GM18508 (cell line): ENCODE measurements at regions not wholly inside any gene's neighbourhood (a gene's known extent, or its start where the extent isn't known, plus 50 kb on each side); places are given as distances from the start of the nearest gene placed in this dataset.

Experiments used
- ATAC-seq: cut with Tn5 transposase; IDR thresholded peaks from one replicate; pipeline ENCODE4 v1.9.1; 2021; ENCODE audit warnings: moderate number of reproducible peaks; ENCODE audit not compliant: insufficient read depth, unreplicated experiment

DNA sequence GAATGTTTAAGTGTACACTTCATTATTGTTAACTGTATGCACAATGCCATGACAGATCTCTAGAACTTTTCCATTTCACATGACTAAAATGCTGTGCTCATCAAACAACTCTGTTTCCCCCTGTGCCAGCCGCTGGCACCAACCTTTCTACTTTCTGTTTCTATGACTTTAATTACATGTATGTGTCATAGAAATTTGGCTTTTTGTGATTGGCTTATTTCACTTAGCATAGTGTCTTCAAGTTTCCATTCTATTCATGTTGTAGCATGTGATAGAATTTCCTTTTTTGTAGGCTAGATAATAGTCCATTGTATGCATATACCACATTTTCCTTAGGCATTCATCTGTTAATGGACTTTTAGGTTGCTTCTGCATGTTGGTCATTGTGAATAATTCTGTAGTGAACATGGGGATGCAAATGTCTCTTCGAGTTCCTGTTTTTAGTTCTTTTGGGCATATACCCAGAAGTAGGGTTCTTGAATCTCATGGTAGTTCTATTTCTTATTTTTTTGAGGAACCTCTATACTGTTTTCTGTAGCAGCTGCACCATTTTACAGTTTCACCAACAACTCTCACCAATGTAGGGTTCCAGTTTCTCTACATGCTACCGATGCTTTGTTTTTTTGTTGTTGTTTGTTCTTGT, 184.4 kb upstream of the DMRT1 start:
- no peak for ATAC-seq

DNA sequence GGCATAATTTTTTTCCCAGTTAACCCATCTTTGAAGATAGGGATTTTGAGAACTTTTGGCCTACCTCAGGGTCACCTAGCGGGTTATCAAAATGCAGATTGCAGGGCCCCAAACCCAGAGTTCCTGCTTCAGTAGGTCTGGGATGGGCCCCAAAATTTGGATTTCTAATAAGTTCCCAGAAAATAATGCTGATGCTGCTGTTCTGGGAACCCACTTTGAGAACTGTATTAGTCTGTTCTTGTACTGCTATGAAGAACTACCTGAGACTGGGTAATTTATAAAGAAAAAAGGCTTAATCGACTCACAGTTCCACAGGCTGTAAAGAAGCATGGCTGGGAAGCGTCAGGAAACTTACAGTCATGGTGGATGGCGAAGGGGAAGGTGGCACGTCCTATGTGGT, 182.2 kb upstream of the DMRT1 start:
- no peak for ATAC-seq

DNA sequence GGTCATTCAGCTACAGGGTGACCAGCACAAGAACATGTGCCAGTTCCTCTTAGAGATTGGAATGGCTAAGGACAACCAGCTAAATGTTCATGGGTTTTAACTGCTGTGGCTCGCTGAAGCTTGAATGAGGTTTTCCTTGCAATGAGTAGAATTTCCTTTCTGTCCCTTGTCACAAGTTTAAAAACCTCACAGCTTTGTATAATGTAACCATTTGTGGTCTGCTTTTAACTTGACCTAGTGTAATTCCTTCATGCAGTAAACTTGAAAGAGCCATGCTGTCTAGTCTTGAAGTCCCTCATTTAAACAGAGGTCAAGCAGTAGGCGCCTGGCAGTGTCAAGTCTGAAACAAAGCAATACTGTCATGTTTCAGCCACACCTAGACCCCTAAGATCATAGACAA, 181.3 kb upstream of the DMRT1 start:
- ATAC-seq, result no peak

DNA sequence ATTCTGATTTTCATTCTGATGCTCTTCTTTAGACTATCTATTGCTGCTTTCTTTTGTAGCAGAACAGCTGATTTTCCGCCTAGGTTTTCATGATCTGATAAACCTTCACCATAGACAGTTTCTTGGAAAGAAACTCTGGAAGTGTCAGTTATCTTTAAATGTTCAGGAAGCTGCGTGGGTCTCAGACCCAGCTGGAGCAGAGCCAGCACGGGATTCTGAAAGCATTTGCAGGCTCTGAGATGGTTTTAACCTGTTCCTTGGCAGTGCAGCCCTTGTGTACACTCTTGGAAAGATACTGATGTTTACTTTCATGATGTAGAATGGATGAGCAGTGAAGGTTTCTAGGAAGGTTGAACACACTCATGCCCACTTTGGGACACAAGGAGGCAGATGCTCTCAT, 178.0 kb upstream of the DMRT1 start:
- no peak for ATAC-seq

DNA sequence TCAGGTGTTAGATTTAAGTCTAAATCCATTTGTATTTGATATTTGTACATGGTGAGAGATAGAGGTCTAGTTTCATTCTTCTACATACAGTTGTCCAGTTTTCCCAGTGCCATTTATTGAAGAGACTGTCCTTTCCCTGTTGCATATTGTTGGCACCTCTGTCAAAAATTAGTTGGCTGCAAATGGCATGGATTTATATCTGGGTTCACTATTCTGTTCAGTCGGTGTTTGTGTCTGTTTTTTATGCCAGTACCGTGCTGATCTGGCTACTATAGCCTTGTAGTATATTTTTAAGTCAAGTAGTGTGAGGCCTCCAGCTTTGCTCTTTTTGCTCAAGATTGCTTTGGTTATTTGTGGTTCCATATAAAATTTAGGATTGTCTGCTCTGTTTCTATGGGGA, 176.2 kb upstream of the DMRT1 start:
- ATAC-seq, result no peak

DNA sequence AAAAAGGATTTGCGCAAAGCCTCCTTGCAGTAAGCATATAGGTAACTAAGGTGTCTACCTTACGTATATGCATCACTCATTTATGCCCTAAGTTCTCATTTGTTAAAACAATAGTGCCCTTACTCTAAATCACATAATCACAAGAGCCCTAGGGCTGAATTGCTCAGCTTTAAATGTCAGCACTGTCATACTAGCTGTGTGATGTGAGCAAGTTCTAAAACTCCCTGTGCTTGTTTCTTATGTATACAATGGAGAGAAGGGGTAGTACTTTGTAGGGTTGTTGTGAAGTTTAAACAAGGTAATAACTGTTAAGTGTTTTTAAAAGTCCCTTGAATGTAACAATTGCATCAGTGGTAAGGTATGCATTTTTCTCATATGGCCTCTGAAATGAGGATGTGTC, 169.5 kb upstream of the DMRT1 start:
- ATAC-seq, result no peak

DNA sequence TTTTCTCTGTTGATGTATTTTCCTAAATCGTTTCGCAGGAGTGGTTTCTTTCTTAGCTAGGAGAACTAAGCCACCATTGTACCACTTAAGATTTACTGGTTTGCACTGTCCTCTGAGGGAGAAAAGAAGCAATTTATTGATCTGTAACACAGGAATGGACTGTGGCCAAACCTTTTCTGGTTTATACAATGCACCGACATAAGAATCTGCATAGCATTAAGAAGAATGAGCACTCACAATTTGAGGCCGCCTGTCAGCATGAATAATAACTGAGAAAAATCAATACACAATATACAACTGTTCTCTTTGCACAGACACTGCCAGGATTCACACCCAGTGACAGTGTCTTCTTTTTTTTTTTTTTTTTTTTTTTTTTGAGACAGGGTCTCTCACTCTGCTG, 168.6 kb upstream of the DMRT1 start:
- no peak for ATAC-seq

DNA sequence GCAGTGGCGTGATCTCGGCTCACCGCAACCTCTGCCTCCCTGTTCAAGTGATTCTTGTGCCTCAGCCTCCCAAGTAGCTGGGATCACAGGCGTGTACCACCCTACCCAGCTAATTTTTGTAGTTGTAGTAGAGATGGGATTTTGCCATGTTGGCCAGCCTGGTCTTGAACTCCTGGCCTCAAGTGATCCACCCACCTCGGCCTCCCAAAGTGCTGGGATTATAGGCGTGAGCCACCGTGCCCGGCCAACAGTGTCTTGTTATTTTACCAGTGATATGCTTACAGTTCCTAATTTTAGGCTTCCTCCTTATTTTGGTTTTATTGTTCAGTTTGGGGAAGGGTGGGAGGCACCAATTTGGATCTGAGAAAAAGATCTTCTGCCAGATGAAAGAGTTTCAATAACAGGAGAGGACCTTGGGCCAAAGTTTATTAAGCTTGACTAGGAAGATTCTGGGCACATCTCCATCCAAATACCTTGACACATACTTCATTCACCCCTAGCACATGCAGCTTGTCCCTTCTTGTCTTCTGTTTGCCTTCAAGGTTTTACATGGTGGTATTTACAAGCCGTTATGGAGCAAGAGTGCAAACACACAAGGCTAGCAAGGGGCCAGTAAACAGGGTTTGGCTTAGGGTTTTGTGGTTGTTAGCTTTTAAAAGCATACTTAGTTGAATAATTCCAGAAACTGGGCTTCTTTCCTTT, 168.1 kb upstream of the DMRT1 start:
- no peak for ATAC-seq

DNA sequence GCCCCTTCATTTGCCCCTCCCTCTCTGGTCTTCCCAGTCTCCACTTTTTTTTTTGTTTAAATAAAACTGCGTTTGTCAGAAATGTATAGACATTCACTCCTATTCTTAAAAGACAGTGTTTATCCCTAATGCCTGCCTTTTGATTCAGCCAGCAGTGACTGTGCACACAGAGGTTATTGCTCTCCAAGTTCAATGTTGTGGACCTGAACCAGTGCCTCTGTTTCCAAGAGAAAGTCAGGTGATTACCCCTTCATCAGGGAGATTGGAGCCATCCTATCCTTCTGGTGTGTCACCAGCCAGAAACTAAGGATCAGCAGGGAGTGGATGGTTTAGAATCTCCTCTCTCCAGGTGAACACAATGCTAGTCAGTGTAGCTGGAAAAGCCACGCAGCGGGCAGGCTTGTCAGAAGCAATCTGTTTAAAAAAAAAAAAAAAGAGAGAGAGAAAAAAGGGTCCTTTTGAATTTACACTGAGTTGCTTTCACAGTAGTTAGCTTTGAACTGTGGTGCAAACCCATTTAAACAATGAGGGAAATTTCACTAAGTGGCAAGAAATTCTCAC, 167.5 kb upstream of the DMRT1 start:
- ATAC-seq, result no peak

DNA sequence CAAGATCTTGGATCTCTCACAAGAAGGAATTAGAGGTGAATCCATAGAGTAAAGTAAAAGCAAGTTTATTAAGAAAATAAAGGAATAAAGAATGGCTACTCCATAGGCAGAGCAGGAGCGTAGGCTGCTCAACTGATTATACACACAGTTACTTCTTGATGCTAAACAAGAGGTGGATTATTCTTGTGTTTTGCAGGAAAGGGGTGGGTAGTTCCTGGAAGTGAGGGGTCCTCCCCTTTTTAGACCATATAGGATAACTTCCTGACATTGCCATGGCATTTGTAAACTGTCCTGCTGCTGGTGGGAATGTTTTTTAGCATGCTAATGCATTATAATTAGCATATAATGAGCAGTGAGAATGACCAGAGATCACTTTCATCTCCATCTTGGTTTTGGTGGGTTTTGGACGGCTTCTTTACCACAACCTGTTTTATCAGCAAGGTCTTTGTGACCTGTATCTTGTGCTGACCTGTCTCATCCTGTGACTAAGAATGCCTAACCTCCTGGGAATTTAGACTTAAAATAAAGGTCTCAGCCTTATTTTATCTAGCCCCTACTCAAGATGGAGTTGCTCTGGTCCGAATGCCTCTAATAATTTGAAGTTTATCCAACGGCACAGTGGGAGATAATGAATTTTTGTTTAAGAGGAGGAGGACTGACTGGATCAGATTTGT, 165.7 kb upstream of the DMRT1 start:
- ATAC-seq, result no peak

DNA sequence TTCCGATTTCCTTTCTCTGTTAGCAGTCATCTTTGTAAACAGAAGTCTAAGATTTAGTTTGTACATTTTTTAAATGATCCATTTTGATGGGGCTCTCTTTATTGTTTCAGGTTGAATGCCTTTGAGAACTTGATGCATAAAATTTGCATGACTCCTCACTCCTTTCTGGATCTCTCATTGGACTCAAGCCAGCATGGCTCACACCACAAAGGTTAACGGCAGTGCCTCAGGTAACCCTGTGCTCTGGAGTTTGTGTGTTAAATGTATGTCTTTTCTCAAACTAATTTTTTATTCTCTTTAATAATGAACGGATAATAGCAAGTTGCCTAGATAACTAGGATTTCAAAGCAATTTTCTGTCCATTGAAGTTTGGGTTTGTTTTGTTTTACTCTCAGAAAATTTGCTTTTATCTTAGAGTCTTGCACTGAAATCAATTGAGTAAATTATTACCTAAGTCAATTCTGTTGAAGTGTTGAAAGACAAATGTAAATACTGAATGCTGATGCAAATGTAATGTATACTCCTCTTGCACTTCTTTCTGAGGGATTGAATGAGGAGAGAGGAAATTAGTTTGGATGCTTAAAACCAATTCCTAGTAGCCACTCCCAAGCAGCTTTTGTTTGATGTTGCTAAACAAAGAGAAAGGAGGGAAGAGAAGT, 164.6 kb upstream of the DMRT1 start:
- no peak for ATAC-seq

DNA sequence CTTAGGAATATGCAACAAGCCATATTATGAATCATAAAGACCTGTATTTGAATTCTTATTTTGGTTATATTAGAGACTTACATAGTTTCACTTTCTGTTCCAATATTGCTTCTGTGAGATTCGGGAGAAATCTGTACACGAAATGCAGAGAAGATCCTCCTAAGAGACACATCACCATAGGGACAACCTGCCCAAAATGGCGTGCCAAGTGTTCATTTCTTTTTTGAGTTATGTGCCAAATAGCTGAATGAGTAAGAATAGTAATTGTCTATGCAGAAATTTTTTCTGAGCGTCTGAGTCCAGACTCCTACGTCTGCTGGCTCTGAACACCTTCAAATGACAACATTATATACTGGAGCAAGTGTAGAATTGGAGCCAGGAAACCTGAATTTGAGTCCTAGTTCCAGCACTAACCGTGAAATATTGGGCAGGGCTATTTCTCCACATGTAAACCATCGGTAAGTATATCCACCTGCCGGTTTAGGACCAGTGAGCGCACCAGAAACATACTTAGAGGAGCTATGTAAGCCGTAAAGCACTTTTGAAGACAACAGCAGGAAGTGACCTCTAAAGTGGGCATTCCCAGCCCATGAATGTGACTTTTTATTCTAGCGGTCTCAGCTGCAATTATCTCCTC, 163.9 kb upstream of the DMRT1 start:
- no peak for ATAC-seq

DNA sequence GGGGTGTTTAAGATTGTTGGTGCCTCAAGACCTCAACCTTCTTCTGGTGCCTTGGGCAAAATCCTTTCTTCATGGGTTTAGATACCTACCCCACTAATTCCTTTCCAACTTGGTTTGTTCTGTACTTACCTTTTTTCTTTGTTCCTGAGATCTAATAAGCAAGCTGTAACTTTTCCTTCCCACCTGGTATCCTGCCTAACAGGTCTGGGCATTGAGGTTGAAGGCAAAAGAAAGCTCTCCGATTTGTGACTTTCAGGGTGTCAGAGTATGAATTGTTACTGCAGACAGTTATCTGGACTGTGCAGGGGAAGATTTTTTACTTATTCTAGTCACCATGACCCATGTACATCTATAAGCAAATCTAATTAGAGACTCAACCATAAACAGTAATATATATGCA, 162.6 kb upstream of the DMRT1 start:
- ATAC-seq, result no peak

DNA sequence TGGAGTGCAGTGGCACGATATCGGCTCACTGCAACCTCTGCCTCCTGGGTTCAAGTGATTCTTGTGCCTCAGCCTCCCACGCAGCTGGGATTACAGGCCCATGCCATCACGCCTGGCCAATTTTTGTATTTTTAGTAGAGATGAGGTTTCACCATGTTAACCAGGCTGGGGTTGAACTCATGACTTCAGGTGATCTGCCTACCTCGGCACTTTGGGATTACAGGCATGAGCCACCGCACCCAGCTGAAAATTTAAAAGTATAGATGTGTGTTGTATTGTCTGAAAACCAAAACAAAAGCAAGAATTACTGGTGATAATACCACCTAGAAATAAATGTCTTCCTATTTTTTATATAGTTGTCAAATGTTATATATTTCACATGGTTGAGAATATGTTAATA, 162.0 kb upstream of the DMRT1 start:
- no peak for ATAC-seq

DNA sequence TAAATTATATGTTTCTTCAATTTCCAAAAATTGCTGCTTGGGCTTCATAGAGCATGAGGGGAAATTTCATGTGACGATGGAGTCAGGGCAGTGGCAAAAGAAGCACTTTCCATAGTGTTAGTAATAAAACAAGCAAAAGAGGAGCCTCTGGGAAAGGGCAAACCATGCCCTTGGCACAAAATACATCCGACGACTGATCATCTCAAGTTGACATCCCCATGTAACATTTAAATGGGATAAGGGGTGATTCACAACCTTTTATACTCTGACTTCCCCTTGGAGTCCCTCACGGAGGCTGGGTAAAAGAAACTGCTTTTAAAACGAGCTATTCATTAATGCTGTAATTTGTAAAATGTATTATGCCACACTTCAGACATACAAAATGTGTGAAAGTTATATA, 161.4 kb upstream of the DMRT1 start:
- ATAC-seq, result no peak

DNA sequence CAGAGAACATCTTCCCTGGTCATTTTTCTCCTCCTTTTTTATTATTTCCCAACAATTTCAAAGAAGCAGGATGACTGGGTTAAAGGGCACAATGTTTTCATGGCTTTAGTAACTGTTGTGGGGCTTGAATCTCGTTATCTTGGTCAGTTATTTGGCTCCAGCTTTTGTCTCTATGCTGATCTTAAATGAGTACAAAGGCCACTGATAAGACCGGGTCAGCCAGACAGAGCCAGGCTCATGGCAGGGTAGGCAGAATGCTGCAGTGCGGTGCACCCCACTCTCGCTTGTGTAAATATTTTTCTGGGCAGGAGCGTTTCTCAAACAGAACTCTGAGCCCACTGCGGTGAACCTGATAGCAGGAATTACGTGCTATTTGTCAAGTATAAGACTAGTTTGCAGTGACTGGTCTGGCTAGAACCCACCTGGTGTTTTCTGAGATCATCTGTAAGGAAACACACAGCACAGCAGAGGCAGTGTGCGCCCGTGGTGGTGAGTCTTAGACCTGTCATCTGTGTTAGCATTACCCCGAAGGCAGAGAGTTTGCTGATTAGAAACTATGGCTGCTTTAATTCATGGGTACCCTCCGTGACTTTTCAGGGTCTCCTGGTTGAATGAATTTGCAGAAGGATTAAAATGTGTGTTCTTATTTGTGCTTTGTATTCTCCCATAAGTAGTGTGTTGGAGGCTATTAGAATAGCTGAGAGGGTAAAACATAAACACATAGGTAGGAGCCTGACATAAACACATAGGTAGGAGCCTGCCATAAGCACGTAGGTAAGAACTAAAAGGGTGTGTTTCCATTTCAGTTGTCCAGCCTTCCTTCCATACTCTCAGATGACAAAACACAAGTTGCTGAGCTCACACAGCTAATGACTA, 158.6 kb upstream of the DMRT1 start:
- no peak for ATAC-seq

DNA sequence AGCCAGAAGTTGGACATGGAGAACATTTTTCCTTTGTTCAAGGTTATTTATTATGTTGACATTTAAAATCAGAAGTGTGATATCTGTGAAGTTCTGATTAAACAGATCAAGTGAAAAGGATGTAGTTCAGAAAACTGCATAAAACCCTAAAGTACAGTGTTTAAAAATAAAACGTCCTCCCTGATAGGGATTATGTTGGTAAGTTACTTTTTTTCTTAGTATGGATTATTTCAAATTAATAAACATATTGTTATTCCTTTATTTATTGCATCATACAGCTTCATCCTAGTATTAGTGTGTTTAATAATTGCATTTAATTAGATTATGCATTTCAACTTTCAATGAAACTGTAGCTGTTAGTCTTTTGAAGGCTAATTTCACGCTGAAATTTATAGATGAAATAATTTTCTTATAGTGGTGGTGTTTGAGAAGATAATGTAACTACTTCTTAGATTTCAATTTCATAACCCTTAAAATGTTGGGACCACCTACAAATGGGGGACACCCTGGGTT, 157.9 kb upstream of the DMRT1 start:
- no peak for ATAC-seq

DNA sequence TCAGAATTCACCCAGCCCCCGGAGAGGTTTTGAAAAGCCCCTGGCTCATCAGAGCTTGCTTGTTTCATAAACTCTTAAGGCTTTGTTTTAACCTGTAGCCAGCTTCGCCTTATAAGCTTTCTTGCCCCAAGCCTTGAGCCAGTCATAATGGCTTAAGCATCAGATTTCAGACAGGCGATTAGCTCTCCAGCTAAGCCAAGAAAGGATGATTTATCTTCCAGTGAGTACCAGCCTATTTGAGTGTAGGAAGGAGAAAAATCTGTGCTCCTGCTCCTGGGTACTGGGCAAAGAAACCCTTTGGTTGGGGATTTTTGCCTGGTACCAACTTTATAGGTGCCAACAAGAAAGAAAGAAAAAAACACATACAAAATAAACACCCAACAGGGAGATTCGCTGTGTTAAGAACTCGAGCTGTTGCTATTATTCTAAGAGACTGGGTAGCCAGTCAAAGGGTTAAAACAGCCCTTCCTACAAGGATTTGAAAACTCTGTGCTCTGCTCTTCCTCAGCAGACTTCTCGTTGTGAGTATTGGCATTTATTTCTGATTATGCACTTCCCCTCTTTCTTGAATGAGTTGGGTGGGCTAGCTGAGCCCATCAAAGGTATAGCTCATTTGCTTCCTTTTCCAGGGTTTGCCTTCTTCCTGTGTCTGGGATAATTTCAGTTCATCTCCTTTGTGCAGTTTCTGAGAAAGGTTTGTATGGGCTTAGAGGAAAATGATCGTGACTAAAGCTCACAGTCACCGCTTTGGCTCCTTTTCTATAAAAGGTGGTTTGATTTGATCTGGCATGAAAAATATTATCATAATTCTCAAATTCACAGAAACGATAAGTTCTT, 157.2 kb upstream of the DMRT1 start:
- ATAC-seq, result no peak

DNA sequence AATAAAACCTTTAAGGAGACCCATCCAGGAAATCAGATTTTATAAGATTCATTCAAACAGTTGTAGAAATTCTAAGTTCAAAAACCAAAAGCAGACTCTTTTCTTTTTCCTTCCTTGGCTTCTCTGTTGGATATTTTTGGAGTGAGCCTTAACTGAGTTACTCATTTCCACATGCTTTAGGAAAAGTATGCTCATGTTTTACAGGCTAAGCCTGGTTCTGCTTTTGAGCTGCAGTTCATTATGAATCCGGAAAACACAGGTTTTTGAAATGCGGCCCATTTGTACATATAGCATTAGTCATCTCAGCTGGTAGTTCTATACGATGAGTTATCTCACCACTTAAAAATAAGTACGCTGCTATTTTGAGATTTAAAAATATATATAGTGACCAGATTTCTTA, 156.6 kb upstream of the DMRT1 start:
- no peak for ATAC-seq
